DMS153 (cell line): ENCODE measurements at regions not wholly inside any gene's neighbourhood (a gene's known extent, or its start where the extent isn't known, plus 50 kb on each side); places are given as distances from the start of the nearest gene placed in this dataset.

Experiments used
- DNase-seq: peaks from one replicate; lab custom pipeline; 2025; lab: John Stamatoyannopoulos, UW

GRCh38 chr7:16144361-16144760 is 277.0 kb downstream of the CRPPA start:
- no peak for DNase-seq

- no peak for DNase-seq
Observed at GRCh38 chr7:16137944-16138343, 283.4 kb downstream of the CRPPA start.

- DNase-seq, result no peak
Observed at GRCh38 chr7:16136896-16137295, 284.4 kb downstream of the CRPPA start.

- no peak for DNase-seq
Observed at GRCh38 chr7:16135658-16136057, 285.7 kb downstream of the CRPPA start.

- DNase-seq, result no peak
Observed at GRCh38 chr7:16130111-16131110, 290.9 kb downstream of the CRPPA start.

- DNase-seq, result no peak
Observed at GRCh38 chr7:16129431-16130110, 291.8 kb downstream of the CRPPA start.

GRCh38 chr7:16123117-16123770 is 298.1 kb downstream of the CRPPA start:
- DNase-seq, result no peak

GRCh38 chr7:16121876-16122390 is 299.4 kb downstream of the CRPPA start:
- no peak for DNase-seq

GRCh38 chr7:16115374-16115773 is 306.0 kb downstream of the CRPPA start:
- DNase-seq, result no peak

GRCh38 chr7:16114633-16115032 is 306.7 kb downstream of the CRPPA start:
- no peak for DNase-seq

- no peak for DNase-seq
Observed at GRCh38 chr7:16114071-16114470, 307.3 kb downstream of the CRPPA start.

GRCh38 chr7:16113058-16113457 is 308.3 kb downstream of the CRPPA start:
- DNase-seq, result no peak

- DNase-seq, result no peak
Observed at GRCh38 chr7:16106869-16107268, 314.5 kb downstream of the CRPPA start.

- no peak for DNase-seq
Observed at GRCh38 chr7:16106300-16106699, 315.0 kb downstream of the CRPPA start.

- DNase-seq, result no peak
Observed at GRCh38 chr7:16099302-16099849, 322.0 kb downstream of the CRPPA start.

GRCh38 chr7:16098585-16099179 is 322.7 kb downstream of the CRPPA start:
- no peak for DNase-seq

GRCh38 chr7:16098058-16098457 is 323.3 kb downstream of the CRPPA start:
- DNase-seq, result no peak

- no peak for DNase-seq
Observed at GRCh38 chr7:16095171-16095950, 326.0 kb downstream of the CRPPA start.

- no peak for DNase-seq
Observed at GRCh38 chr7:16094651-16095050, 326.7 kb downstream of the CRPPA start.

- no peak for DNase-seq
Observed at GRCh38 chr7:16092711-16093110, 328.6 kb downstream of the CRPPA start.
